ENCODE measurements at regions not wholly inside any gene's neighbourhood (a gene's known extent, or its start where the extent isn't known, plus 50 kb on each side); places are given as distances from the start of the nearest gene placed in this dataset.
"Not testable (repeated sequence)": the region's sequence is repeated elsewhere in the genome, so short reads cannot be mapped to it uniquely, and the experiment has no call there.

DNA sequence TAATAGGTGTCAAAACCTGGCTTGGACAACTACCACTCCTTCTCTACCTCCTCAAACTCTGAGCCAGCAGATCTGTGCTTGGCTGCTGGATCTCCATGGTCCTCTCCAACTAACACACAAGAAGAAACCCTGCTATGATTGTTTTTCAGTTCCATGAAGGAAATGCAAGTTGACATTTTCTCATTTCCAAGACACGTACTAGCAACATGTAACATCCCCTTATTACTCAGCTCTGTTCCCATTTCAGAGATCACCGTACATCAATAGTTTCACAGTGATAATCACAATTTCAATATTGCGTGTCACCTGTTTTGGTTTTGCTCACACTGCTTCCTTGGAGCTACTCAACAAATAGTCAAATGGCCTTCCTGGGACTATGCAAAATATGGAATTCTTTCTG lies 544.6 kb upstream of the DEFB115 start:
- H3K4me3 ChIP-seq (replicated peaks in 1 of 3; ENCODE audit: insufficient read depth in 1 of 3, low read depth in 1 of 3, low read length in 3 of 3); H3K79me2 ChIP-seq (ENCODE audit: control insufficient read depth, insufficient read depth, low read length); H3K9me1 ChIP-seq (replicated peaks; ENCODE audit: control insufficient read depth, extremely low read depth, insufficient read depth, low read length); DNase-seq (ENCODE audit: low read depth, low spot score); POLR2A ChIA-PET; CTCF ChIA-PET; H4K20me1 ChIP-seq (replicated peaks; ENCODE audit: control insufficient read depth, extremely low read depth, insufficient read depth, low read length); FAIRE-seq; BruUV-seq (replicated peaks); H3K27me3 ChIP-seq (ENCODE audit: control insufficient read depth in 2 of 2, insufficient read depth in 2 of 2, low read length in 2 of 2); dilution Hi-C loops (cut with MboI; ENCODE audit: extremely low pct_ligation_motif_present, low sequenced_read_pairs); H3K36me3 ChIP-seq (ENCODE audit: control insufficient read depth in 2 of 2, extremely low read depth in 1 of 2, insufficient read depth in 2 of 2, low read length in 2 of 2); H2AFZ ChIP-seq (ENCODE audit: low read depth, low read length); H3K4me2 ChIP-seq (ENCODE audit: insufficient read depth, low read length); H3K9me3 ChIP-seq (replicated peaks; ENCODE audit: control insufficient read depth, insufficient read depth, low read length); H3K4me1 ChIP-seq (ENCODE audit: control insufficient read depth, extremely low read depth, insufficient read depth, low read length); intact Hi-C loops (cut with micrococcal nuclease); H3K9ac ChIP-seq (replicated peaks; ENCODE audit: extremely low read depth, insufficient read depth, low read length); H3K27ac ChIP-seq (ENCODE audit: insufficient read depth, low read depth, low read length): not testable (repeated sequence)

DNA sequence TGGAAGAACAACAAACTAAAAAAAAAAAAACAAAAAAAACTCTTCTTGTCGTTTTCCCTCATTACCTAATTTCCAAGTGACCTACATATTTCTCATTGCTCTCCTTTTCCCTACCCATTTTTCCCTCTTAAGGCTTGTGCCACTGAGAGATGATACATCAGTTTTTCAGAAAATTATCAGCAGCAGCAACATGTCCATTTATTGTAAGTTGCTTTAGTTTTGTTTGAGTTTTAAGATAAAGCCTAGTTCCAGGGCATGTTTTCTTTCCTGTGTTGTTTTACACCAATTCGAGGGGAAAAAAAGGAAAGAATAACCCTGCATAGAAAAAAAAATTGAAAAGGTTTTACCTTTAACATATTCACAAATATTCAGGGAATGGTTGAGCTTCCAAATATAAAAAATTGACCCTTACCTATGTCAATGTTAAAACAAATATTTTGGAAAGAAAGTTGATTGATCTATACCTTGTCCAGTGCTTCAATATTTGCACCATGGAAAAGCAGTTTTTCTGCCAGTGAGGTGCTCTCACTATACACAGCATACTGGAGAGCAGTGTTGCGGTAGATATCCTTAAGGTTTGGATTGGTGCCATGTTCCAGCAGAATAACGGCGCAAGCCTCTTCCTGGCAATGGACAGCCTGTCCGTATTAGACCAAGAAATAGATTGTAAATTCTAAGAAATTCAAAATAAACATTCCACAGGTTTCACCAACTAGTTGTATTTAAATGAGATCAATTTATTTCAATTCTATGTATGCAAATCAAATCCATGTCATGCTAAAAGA lies 537.9 kb upstream of the DEFB115 start:
- H2AFZ ChIP-seq (ENCODE audit: low read depth, low read length); H3K27me3 ChIP-seq (ENCODE audit: control insufficient read depth in 2 of 2, insufficient read depth in 2 of 2, low read length in 2 of 2); H3K9me3 ChIP-seq (replicated peaks; ENCODE audit: control insufficient read depth, insufficient read depth, low read length); FAIRE-seq; H3K4me3 ChIP-seq (replicated peaks in 1 of 3; ENCODE audit: insufficient read depth in 1 of 3, low read depth in 1 of 3, low read length in 3 of 3); H3K79me2 ChIP-seq (ENCODE audit: control insufficient read depth, insufficient read depth, low read length); H3K9me1 ChIP-seq (replicated peaks; ENCODE audit: control insufficient read depth, extremely low read depth, insufficient read depth, low read length); H3K36me3 ChIP-seq (ENCODE audit: control insufficient read depth in 2 of 2, extremely low read depth in 1 of 2, insufficient read depth in 2 of 2, low read length in 2 of 2); H3K9ac ChIP-seq (replicated peaks; ENCODE audit: extremely low read depth, insufficient read depth, low read length); POLR2A ChIA-PET; intact Hi-C loops (cut with micrococcal nuclease); DNase-seq (ENCODE audit: low read depth, low spot score); dilution Hi-C loops (cut with MboI; ENCODE audit: extremely low pct_ligation_motif_present, low sequenced_read_pairs); H3K4me2 ChIP-seq (ENCODE audit: insufficient read depth, low read length); CTCF ChIA-PET; BruUV-seq (replicated peaks); H4K20me1 ChIP-seq (replicated peaks; ENCODE audit: control insufficient read depth, extremely low read depth, insufficient read depth, low read length); H3K27ac ChIP-seq (ENCODE audit: insufficient read depth, low read depth, low read length); H3K4me1 ChIP-seq (ENCODE audit: control insufficient read depth, extremely low read depth, insufficient read depth, low read length): not testable (repeated sequence)

DNA sequence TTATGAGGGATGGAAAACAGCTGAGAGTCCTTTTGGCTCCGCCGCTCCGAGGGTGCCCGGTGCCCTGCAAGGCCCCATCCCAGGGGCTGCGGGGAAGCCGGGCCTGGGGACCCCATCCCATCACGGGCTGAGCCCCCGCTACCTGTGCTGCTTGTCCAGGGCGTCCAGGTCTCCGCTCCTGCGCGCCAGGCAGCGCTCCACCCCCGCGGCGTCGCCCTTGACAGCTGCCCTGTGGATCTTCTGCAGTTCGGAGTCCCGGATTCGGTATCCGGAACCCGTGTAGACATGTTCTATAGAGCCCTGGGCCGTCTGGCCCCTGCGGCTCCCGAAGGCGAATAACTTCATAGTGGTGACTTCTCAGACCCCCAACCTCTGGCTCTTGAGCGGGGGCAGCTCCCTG lies 534.0 kb upstream of the DEFB115 start:
- H3K27me3 ChIP-seq (ENCODE audit: control insufficient read depth in 2 of 2, insufficient read depth in 2 of 2, low read length in 2 of 2); POLR2A ChIA-PET; H3K36me3 ChIP-seq (ENCODE audit: control insufficient read depth in 2 of 2, extremely low read depth in 1 of 2, insufficient read depth in 2 of 2, low read length in 2 of 2); BruUV-seq (replicated peaks); H3K9me3 ChIP-seq (replicated peaks; ENCODE audit: control insufficient read depth, insufficient read depth, low read length); H2AFZ ChIP-seq (ENCODE audit: low read depth, low read length); H3K79me2 ChIP-seq (ENCODE audit: control insufficient read depth, insufficient read depth, low read length); intact Hi-C loops (cut with micrococcal nuclease); dilution Hi-C loops (cut with MboI; ENCODE audit: extremely low pct_ligation_motif_present, low sequenced_read_pairs); H3K4me1 ChIP-seq (ENCODE audit: control insufficient read depth, extremely low read depth, insufficient read depth, low read length); H3K4me3 ChIP-seq (replicated peaks in 1 of 3; ENCODE audit: insufficient read depth in 1 of 3, low read depth in 1 of 3, low read length in 3 of 3); H4K20me1 ChIP-seq (replicated peaks; ENCODE audit: control insufficient read depth, extremely low read depth, insufficient read depth, low read length); FAIRE-seq; H3K27ac ChIP-seq (ENCODE audit: insufficient read depth, low read depth, low read length); CTCF ChIA-PET; DNase-seq (ENCODE audit: low read depth, low spot score); H3K9ac ChIP-seq (replicated peaks; ENCODE audit: extremely low read depth, insufficient read depth, low read length); H3K9me1 ChIP-seq (replicated peaks; ENCODE audit: control insufficient read depth, extremely low read depth, insufficient read depth, low read length); H3K4me2 ChIP-seq (ENCODE audit: insufficient read depth, low read length): not testable (repeated sequence)

DNA sequence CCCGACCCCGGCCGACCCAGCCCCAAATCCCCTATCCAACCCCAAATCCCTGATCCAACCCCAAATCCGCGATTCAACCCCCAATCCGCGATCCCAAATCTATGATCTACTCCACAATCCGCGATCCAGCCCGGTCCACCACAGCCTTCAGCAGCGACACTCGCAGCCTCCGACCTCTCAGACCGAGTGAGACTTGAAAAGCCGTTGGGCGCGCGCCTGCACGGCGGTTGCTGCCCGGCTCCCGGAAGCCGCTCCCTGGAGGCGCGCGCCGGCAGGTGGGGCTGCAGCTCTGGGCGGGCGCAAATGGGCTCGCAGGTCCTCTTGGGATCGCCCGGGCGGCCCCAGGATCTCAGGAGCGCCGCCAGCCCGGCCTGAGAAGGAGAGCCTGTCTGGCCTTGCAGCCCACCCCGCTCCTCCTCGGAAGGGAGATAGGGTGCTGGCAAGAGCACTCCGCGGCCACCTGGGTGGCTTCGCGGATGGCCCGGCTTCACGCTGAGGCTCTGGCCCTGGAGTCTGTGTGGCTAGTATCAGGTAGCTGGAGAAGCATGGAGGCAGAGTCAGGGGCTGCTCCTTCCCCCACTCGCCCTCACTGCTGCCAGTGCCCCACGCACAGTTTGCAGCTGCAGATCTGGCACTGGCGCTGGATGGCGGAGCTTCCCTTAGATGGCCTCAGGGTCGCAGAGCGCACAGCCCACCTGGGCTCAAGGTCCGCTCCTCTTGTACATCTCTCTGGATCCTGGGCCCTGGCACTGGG lies 533.4 kb upstream of the DEFB115 start:
- H3K4me3 ChIP-seq (replicated peaks in 1 of 3; ENCODE audit: insufficient read depth in 1 of 3, low read depth in 1 of 3, low read length in 3 of 3); BruUV-seq (replicated peaks); dilution Hi-C loops (cut with MboI; ENCODE audit: extremely low pct_ligation_motif_present, low sequenced_read_pairs); DNase-seq (ENCODE audit: low read depth, low spot score); H3K4me1 ChIP-seq (ENCODE audit: control insufficient read depth, extremely low read depth, insufficient read depth, low read length); H3K36me3 ChIP-seq (ENCODE audit: control insufficient read depth in 2 of 2, extremely low read depth in 1 of 2, insufficient read depth in 2 of 2, low read length in 2 of 2); CTCF ChIA-PET; H4K20me1 ChIP-seq (replicated peaks; ENCODE audit: control insufficient read depth, extremely low read depth, insufficient read depth, low read length); H3K27ac ChIP-seq (ENCODE audit: insufficient read depth, low read depth, low read length); H3K9ac ChIP-seq (replicated peaks; ENCODE audit: extremely low read depth, insufficient read depth, low read length); FAIRE-seq; POLR2A ChIA-PET; H3K4me2 ChIP-seq (ENCODE audit: insufficient read depth, low read length); H3K27me3 ChIP-seq (ENCODE audit: control insufficient read depth in 2 of 2, insufficient read depth in 2 of 2, low read length in 2 of 2); H3K9me1 ChIP-seq (replicated peaks; ENCODE audit: control insufficient read depth, extremely low read depth, insufficient read depth, low read length); H3K9me3 ChIP-seq (replicated peaks; ENCODE audit: control insufficient read depth, insufficient read depth, low read length); H3K79me2 ChIP-seq (ENCODE audit: control insufficient read depth, insufficient read depth, low read length); intact Hi-C loops (cut with micrococcal nuclease); H2AFZ ChIP-seq (ENCODE audit: low read depth, low read length): not testable (repeated sequence)

All from endothelial cell of umbilical vein (primary cell).